Mucosa of descending colon (tissue), 3 donors: ENCODE measurements at regions not wholly inside any gene's neighbourhood (a gene's known extent, or its start where the extent isn't known, plus 50 kb on each side); places are given as distances from the start of the nearest gene placed in this dataset.

Experiments used
- ATAC-seq: fragments of 200-7000 bp; cut with Tn5 transposase; one replicate; pipeline ENCODE4 v1.9.1; 2020; ENCODE audit warnings: mild to moderate bottlenecking, moderate library complexity
- DNase-seq, 3 donors: peaks; one replicate each; pipeline ENCODE4 v3.0.0-alpha.2; 2020
- H3K36me3 ChIP-seq: fragments of 200-600 bp; one replicate; pipeline ENCODE4 v1.8.0; 2021; ENCODE audit warnings: low read depth, mild to moderate bottlenecking
- H3K4me1 ChIP-seq: fragments of 200-600 bp; one replicate; pipeline ENCODE4 v1.8.0; 2021; ENCODE audit warnings: low read depth, mild to moderate bottlenecking
- H3K4me3 ChIP-seq: fragments of 200-600 bp; one replicate; pipeline ENCODE4 v1.8.0; 2021; ENCODE audit warnings: mild to moderate bottlenecking
- H3K9me3 ChIP-seq: fragments of 200-600 bp; one replicate; pipeline ENCODE4 v1.8.0; 2021; ENCODE audit warnings: mild to moderate bottlenecking
- CTCF ChIP-seq: fragments of 200-600 bp; IDR thresholded peaks from one replicate; pipeline ENCODE4 v1.8.0; 2022; ENCODE audit warnings: antibody characterized with exemption, mild to moderate bottlenecking
- intact Hi-C, 2 donors: fragments of 100-400 bp; cut with DNase I in 1 of 2; cut with micrococcal nuclease in 1 of 2; formaldehyde crosslinking; loops; one replicate each; pipeline versions ENCODE4 v1.11.0 to v1.11.1; 2022; cut with DNase I, micrococcal nuclease
- donor health status: DM: no; HTN: no; CAD: no; lungs with moderate emphysema.
- donor health status: DM: no; HTN: no; CAD: no.
- donor health status: DM: no; HTN: yes; CAD: no.

DNA sequence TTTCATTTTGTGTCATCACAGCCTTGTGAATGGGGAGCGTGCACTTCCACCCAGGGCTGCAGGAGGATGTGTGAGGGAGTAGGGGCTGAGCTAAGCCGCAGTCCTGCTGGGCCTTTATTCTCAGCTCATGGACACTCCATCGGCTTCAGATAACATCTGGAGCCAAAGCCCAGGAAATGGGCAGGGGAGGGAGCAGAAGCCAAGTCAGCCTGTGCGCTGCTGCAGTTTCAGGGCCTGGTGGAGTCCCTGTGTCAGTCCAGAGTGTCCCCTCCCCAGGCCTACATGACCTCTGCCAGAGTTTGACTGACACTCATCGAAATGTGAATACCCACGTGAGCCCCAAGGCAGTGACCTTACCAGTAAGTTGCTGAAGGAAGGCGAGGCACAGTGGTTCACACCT is 242.2 kb downstream of the LOXHD1 start:
- Histone ChIP-seq H3K36me3 (no peaks in the 10 kb centered on the region), H3K9me3 (no peaks in the 10 kb centered on the region), H3K4me1 (no peaks in the 10 kb centered on the region), H3K4me3 (no peak overlapping the region)
- intact Hi-C loops = no loop called here
- no peak for DNase-seq
- no peak for ATAC-seq
- no peak for TF ChIP-seq CTCF

- H3K4me1 ChIP-seq = no peaks in the 10 kb centered on the region
- no peaks in the 10 kb centered on the region for H3K9me3 ChIP-seq
- no peaks in the 10 kb centered on the region for H3K36me3 ChIP-seq
- no peak overlapping the region for H3K4me3 ChIP-seq
- intact Hi-C loops = no loop called here
- ATAC-seq (no peak), DNase-seq (no peak)
- no peak for TF ChIP-seq CTCF
These were observed 241.3 kb downstream of the LOXHD1 start for GRCh38 chr18:46415532-46416252.

- DNase-seq = no peak
- Histone ChIP-seq H3K4me3 (no peak overlapping the region), H3K4me1 (no peaks in the 10 kb centered on the region), H3K36me3 (no peaks in the 10 kb centered on the region), H3K9me3 (no peaks in the 10 kb centered on the region)
- peak; percentile 26 for ATAC-seq
- TF ChIP-seq CTCF = no peak
- intact Hi-C loops = no loop called here
These were observed 240.0 kb downstream of the LOXHD1 start for GRCh38 chr18:46416706-46417638.

DNA sequence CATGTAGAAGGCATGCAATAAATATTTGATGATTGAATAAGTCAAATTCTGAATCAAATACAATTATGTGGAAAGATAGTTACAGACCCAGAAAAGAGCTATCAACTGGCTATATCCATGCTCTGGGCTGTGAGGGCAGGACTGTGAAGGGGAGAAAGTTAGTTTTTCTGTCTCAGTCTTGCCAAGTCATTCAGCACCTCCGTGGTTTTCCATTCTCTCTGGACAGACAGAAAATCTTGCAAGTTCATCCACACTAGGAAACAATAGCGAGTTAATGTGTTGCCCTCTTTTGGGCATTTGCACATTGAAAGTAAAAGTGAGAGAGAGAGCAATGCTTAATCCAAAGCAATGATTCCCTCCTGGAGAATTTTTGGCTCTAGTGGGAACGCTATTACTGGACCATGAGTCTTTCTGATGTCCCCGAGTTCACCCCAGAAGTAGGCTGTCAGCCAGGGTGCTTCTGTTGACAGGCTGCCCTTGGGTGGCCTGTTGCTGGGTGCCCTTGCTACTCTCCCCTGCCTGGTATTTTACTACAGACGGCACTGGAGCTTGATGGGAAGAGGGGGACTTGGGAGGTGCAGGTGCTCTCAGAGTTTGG is 238.3 kb downstream of the LOXHD1 start:
- ATAC-seq = no peak
- Histone ChIP-seq H3K36me3 (no peaks in the 10 kb centered on the region), H3K9me3 (no peaks in the 10 kb centered on the region), H3K4me3 (no peak overlapping the region), H3K4me1 (peaks cover 2% of the 10 kb centered on the region)
- TF ChIP-seq CTCF = no peak
- intact Hi-C loops = no loop called here
- DNase-seq = no peak

- no peaks in the 10 kb centered on the region for H3K36me3 ChIP-seq
- no peak for ATAC-seq
- H3K9me3 ChIP-seq = no peaks in the 10 kb centered on the region
- intact Hi-C loops = no loop called here
- no peak overlapping the region for H3K4me3 ChIP-seq
- no peak for TF ChIP-seq CTCF
- no peak for DNase-seq
- H3K4me1 ChIP-seq = peaks cover 2% of the 10 kb centered on the region
These were observed 237.5 kb downstream of the LOXHD1 start for GRCh38 chr18:46419391-46420141.
